Neutrophil (primary cell): ENCODE measurements at regions not wholly inside any gene's neighbourhood (a gene's known extent, or its start where the extent isn't known, plus 50 kb on each side); places are given as distances from the start of the nearest gene placed in this dataset.

Experiments used
- H3K27ac ChIP-seq: fragments of 200-600 bp; sonication (generic); 2 replicates; pipeline ENCODE4 v1.5.1; 2016; ENCODE audit warnings: mild to moderate bottlenecking, moderate library complexity
- H3K27me3 ChIP-seq: fragments of 200-600 bp; sonication (generic); 2 replicates; pipeline ENCODE4 v1.6.0; 2016; ENCODE audit warnings: mild to moderate bottlenecking
- H3K36me3 ChIP-seq: fragments of 200-600 bp; sonication (generic); 2 replicates; pipeline ENCODE4 v1.5.1; 2017
- H3K4me1 ChIP-seq, 2 experiments: fragments of 200-600 bp in 1 of 2; sonication (generic) in 1 of 2; 1 replicate in 1 of 2; 2 replicates in 1 of 2; pipeline versions ENCODE4 v1.5.1 to v1.6.1; 2013 to 2016; ENCODE audit warnings: low read depth in 1 of 2, low read length in 1 of 2, mild to moderate bottlenecking in 1 of 2, moderate library complexity in 1 of 2; ENCODE audit not compliant: control insufficient read depth in 1 of 2, insufficient read depth in 1 of 2
- H3K4me3 ChIP-seq, 2 experiments: fragments of 200-600 bp in 1 of 2; sonication (generic) in 1 of 2; 1 replicate in 1 of 2; 2 replicates in 1 of 2; pipeline ENCODE4 v1.5.1; 2013 to 2016; ENCODE audit warnings: low read depth in 1 of 2, low read length in 1 of 2, mild to moderate bottlenecking in 1 of 2, moderate library complexity in 1 of 2
- H3K9me3 ChIP-seq: fragments of 200-600 bp; sonication (generic); 2 replicates; pipeline ENCODE4 v1.5.1; 2016
- TF ChIP-seq, protein P1 (sequence below): fragments of 200-600 bp; sonication (generic); IDR thresholded peaks from 2 replicates; pipeline ENCODE4 v1.5.1; 2016; ENCODE audit warnings: antibody characterized with exemption

DNA sequence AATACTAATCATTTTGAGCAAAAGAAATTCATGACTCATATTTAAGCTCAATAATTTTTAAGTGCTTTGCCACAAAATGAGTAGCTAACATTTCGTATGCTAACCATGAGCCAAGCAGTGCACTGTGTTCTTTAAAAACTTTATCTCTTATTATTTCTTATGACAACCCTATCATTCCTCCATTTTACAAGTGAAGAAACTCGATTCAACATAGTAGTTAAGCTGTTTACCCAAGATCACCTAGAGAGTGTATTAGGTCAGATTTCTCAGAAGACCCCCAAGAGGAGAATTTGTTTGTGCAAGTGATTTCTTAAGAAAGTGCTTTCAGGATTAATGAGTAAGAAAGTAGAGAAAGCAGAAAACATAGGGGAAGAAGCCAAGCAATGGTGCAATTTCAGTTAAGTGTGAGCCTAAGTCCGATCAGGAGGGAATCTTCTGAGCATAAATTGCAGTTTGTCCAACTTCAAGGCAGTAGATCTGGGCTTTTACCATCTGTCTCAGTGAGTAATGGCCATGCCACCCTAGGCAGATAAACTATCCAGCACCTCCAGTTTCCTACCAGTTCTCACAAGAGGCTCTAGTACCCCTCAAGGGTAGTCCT, 202.7 kb downstream of the SCG2 start:
- no peaks in the 10 kb centered on the region for H3K9me3 ChIP-seq
- no peaks in the 10 kb centered on the region for H3K4me1 ChIP-seq
- no peaks in the 10 kb centered on the region for H3K27me3 ChIP-seq
- H3K27ac ChIP-seq = no peak overlapping the region
- no peaks in the 10 kb centered on the region for H3K36me3 ChIP-seq
- TF ChIP-seq, protein P1, sequence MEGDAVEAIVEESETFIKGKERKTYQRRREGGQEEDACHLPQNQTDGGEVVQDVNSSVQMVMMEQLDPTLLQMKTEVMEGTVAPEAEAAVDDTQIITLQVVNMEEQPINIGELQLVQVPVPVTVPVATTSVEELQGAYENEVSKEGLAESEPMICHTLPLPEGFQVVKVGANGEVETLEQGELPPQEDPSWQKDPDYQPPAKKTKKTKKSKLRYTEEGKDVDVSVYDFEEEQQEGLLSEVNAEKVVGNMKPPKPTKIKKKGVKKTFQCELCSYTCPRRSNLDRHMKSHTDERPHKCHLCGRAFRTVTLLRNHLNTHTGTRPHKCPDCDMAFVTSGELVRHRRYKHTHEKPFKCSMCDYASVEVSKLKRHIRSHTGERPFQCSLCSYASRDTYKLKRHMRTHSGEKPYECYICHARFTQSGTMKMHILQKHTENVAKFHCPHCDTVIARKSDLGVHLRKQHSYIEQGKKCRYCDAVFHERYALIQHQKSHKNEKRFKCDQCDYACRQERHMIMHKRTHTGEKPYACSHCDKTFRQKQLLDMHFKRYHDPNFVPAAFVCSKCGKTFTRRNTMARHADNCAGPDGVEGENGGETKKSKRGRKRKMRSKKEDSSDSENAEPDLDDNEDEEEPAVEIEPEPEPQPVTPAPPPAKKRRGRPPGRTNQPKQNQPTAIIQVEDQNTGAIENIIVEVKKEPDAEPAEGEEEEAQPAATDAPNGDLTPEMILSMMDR = no peak
- H3K4me3 ChIP-seq = no peak overlapping the region

DNA sequence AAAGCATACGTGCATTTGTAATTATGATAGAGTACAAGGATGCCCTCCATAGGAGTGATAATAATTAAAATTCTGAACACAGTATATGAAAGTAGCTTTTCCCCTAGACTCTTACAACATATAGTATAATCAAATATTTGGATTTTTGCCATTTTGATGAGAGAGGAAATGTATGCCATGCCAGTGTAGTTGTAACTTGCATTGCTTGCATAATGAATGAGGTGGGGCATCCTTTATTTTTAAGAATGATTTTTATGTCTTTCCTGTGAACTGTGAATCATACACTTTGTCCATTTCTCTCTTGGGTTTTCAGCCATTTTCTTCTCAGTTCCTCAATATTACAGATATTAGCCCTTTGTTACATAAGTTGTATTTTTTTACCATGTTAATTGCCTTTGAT, 197.5 kb downstream of the SCG2 start:
- Histone ChIP-seq H3K27ac (no peak overlapping the region), H3K27me3 (no peaks in the 10 kb centered on the region), H3K9me3 (no peaks in the 10 kb centered on the region), H3K4me1 (no peaks in the 10 kb centered on the region), H3K36me3 (no peaks in the 10 kb centered on the region), H3K4me3 (no peak overlapping the region)
- TF ChIP-seq, protein P1 = no peak

DNA sequence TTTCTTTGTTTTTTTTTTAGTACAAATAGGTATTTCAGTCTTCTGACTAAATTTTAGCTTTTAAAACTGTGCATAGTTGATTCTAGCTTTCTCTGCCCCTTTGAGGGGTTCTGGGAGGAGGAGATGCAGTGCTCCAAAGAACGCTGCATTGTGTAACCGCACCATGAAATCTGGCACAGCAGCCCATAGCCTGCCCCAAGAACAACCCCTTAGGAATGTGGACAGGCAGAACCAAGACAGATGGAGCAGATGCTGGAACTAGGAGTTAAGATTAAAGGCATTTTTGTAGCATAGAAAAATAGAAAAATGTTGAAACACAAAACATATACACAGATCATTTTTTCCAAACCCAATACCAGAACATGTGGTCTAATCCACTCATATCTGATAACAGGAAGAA, 187.5 kb downstream of the SCG2 start:
- no peaks in the 10 kb centered on the region for H3K36me3 ChIP-seq
- no peak overlapping the region for H3K4me3 ChIP-seq
- no peaks in the 10 kb centered on the region for H3K9me3 ChIP-seq
- TF ChIP-seq, protein P1 = no peak
- H3K27me3 ChIP-seq = no peaks in the 10 kb centered on the region
- no peaks in the 10 kb centered on the region for H3K4me1 ChIP-seq
- no peak overlapping the region for H3K27ac ChIP-seq

DNA sequence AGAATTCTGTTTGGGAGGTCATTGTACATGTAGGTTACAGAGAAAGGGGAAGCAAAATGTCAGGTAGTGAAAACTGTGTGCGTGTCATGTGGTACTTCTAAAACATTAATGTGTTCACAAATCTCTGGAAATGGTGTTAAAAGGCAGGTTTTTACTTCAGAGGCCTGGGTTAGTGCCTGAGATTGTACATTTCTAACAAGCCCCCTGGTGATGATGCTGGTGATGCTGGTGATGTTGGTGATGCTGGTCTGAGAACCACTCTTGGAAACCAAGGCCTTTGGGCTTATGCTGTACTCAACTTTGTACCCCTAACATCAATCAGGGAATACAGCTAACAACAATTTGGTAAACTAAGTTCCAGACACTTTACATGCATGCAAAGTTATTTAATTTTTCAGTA, 187.1 kb downstream of the SCG2 start:
- H3K9me3 ChIP-seq = no peaks in the 10 kb centered on the region
- TF ChIP-seq, protein P1 = no peak
- no peak overlapping the region for H3K4me3 ChIP-seq
- H3K27me3 ChIP-seq = no peaks in the 10 kb centered on the region
- H3K27ac ChIP-seq = no peak overlapping the region
- no peaks in the 10 kb centered on the region for H3K4me1 ChIP-seq
- H3K36me3 ChIP-seq = no peaks in the 10 kb centered on the region

DNA sequence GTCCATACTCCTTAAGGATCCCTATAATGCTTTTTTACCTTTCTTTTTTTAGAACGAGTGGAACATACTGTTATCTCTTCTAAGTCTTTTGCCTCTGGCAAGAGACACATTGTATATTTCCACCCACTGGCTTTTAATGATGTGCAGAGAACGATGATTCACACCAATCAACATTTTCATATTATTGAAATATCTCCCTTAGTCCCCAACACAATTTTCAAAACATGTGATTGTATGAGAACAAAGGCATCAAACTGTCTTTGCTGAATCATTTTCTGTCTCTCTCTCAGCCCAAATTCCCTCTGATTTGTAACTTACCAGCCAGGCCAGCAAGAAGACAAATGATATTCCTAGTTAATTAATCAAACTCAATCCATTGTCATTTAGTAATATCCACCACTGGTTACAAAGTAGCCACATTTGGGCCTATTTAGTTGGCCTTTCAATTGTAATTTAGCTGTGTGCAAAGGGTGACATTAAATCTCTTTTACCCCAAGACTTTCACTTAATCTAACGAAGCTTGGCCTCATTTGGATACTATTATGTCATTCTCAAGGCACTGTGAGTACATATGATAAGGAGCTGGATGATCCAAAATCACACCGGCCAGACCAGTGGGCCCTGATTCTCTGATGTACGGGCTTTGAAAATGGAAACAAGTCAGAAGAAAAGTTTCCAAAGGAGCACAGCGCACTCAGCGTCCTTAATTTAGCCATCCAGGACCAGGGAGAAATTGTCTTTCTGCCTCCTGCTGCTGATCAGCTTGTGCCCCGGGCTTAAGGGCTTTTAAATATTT, 185.1 kb downstream of the SCG2 start:
- Histone ChIP-seq H3K9me3 (no peaks in the 10 kb centered on the region), H3K27ac (no peak overlapping the region), H3K36me3 (no peaks in the 10 kb centered on the region), H3K4me3 (no peak overlapping the region), H3K27me3 (no peaks in the 10 kb centered on the region), H3K4me1 (no peaks in the 10 kb centered on the region)
- TF ChIP-seq, protein P1 = no peak
